CD4-positive, alpha-beta T cell treated with Interferon alpha-2 for 1 hour (primary cell): ENCODE measurements at regions not wholly inside any gene's neighbourhood (a gene's known extent, or its start where the extent isn't known, plus 50 kb on each side); places are given as distances from the start of the nearest gene placed in this dataset.

Experiments used
- DNase-seq, 2 donors: peaks; one replicate each; pipeline ENCODE4 v3.0.0-alpha.2; 2020 to 2022

DNA sequence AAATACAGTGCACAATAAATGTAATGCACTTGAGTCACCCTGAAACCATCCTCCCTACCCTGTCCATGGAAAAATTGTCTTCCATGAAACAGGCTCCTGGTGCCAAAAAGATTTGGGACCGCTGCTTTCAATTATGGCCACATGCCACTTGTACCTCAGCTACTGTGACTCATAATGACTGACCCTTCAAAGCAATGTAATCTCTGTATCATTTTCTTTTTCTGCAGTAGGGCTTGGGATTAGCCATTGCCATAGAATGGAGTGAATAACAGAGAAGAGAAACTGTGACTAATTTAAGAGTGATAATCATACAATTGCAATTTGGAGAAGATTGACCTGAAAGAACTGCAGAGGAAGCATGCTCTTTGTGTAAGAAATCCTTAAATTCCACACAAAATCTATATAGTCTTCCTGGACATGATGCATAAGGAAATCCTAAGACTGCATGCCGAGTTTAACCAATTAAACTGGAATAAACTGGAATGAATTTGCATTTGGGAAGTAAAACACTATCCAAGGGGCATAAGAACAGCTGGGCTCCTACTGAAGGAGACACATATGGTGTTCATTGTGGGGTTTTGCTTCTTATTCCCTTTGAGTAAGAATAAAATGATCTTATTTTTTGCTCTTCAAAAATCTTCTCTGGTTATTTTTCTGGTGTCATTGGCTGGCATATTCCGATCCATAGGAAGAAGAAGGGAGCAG lies 59.5 kb upstream of the SLC7A1 start:
- DNase-seq: no peak

DNA sequence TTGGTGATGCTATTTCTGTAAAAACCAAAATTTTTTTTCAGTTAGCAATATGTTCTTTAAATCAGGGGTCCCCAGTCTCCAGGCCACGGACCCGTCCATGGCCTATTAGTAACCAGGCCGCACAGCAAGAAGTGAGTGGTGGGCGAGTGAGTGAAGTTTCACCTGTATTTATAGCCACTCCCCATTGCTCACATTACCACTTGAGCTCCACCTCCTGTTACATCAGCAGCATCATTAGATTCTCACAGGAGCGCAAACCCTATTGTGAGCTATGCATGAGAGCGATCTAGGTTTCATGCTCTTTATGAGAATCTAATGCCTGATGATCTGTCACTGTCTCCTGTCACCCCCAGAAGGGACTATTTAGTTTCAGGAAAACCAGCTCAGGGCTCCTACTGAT lies 58.9 kb upstream of the SLC7A1 start:
- no peak for DNase-seq

DNA sequence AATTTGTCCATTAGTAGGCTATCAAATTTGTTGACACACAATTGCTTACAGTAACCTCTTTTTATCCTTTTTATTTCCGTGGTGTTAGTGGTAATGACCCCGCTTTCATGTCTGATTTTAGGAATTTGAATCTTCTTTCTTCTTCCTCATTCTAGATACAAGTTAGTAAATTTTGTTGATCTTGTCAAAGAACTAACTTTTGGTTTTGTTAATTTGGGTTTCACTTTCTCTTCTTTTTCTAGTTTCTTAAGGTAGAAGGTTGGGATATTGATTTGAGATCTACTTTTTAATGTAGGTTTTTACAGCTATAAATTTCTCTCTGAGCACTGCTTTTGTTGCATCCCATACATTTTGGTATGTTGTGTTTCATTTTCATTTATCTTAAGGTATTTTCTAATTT lies 53.3 kb upstream of the SLC7A1 start:
- no peak for DNase-seq
